HG03280 (cell line): ENCODE measurements at regions not wholly inside any gene's neighbourhood (a gene's known extent, or its start where the extent isn't known, plus 50 kb on each side); places are given as distances from the start of the nearest gene placed in this dataset.
"Not testable (repeated sequence)": the region's sequence is repeated elsewhere in the genome, so short reads cannot be mapped to it uniquely, and the experiment has no call there.

Source experiments
- ATAC-seq: cut with Tn5 transposase; IDR thresholded peaks from one replicate; pipeline ENCODE4 v1.9.1; 2021; ENCODE audit warnings: mild to moderate bottlenecking, moderate library complexity; ENCODE audit not compliant: unreplicated experiment

- no peak for ATAC-seq
These were observed 76.2 kb downstream of the RIN2 start for GRCh38 chr20:19834287-19834686.

- ATAC-seq = no peak
These were observed 76.7 kb downstream of the RIN2 start for GRCh38 chr20:19834783-19835182.

- no peak for ATAC-seq
These were observed 77.6 kb downstream of the RIN2 start for GRCh38 chr20:19835533-19836222.

DNA sequence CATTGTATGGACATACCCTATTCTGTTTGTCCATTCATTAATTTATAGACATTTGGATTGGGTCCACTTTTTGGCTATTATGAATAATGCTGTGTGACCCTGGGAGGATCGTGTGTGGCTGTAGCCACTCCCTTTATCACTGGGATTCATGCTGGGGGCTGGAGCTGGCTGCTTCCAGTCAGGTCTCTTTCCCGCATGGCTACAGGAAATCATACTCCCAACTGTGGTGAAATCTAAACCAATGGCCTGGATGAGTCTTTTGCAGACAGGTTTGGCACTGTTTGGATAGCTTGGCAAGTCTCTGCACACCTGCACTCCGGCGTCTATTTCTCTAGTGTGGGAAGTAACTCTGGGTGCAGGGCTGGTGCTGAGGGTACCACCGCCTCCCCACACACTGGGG is 80.4 kb downstream of the RIN2 start:
- no peak for ATAC-seq

DNA sequence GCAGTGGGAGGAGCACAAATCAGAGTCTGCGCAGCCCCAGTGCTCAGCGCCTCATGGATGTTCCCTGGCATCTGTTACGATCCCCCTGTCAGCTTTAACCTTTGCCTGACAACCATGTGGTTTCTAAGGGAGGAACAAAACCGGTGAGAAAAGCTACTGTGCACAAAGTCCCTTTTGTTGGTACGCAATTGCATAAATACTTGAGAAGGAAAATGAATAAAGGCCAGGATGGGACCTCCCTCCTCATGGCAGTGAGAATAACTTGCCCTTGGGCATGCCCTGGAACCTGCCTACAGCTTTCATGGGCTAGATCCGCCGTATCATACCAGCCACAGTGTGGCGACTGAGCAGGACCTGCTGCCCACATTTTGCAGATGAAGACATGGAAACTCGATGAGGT is 81.0 kb downstream of the RIN2 start:
- ATAC-seq = no peak

GRCh38 chr20:19840111-19840710 is 82.2 kb downstream of the RIN2 start:
- no peak for ATAC-seq

DNA sequence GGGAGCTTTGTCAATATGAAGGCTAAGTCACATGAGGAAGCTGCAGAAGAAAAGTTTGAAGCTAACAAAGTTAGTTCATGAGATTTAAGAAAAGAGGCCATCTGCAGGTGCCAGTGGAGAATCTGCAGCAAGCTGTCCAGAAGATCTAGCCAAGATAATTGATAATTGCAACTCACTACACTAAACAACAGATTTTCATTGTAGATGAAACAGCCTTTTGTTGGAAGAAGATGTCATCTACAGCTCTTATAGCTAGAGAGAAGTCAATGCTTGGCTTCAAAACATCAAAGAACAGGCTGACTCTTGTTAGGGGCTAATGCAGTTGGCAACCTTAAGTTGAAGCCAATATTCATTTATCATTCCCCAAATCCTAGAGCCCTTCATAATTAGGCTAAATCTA is 83.7 kb downstream of the RIN2 start:
- ATAC-seq = no peak

GRCh38 chr20:19844850-19845249 is 86.8 kb downstream of the RIN2 start:
- ATAC-seq = not testable (repeated sequence)

- no peak for ATAC-seq
These were observed 89.3 kb downstream of the RIN2 start for GRCh38 chr20:19847383-19847782.

DNA sequence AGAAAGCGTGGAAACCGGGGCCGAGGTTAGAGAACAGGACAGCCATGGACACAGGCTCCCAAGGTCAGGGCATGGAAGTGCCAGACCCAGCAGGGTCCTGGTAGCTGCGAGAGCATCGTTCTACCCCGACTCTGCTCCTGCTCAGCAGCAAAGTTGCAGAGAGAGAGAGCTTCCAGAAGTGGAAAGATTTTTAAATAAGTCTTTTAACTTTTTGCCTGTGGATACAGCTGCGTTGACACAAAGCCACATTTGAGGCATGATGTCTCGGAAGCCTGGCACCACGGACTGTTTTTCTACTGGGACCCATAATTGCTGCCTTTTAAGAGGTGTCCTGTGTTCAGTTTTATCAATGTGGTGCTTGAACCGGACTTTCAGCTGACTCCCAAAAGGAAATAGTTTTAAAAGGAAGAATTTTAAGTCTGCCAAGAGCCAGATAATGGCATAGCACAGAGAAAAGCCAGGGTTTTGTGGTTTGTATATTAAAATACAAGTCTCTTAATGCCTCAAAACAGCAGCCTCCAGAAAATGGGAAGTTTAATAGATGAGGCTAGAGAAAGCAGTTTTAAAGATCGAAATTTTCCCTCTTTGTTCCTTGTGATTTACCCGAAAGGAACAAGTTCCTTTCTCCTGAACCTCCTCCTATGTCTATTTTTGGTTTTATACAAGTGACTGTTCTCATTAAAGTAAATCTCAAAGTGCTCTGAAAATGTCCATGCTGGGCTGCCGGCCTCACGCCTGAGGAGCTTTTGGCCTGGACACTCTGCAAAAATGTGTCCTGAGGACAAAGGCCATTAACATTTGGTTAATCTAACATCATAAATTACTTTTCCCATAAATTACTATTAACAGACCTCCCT is 91.5 kb downstream of the RIN2 start:
- no peak for ATAC-seq

DNA sequence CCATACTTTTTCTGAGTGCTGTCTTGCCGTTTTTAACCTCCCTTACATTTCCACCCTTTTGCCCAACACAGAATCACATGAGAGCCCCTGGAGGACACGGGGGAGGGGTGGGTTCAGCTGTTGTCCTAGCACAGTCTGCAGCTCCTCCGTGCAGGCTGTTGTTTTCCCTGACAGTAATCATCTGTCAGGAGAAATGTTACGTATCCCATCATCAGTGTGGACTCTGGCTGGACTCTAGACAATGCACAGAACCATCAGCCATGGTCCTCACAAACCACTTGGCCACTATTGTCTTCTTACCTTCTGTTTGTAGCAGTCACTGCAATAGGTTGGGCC is 92.1 kb downstream of the RIN2 start:
- no peak for ATAC-seq

DNA sequence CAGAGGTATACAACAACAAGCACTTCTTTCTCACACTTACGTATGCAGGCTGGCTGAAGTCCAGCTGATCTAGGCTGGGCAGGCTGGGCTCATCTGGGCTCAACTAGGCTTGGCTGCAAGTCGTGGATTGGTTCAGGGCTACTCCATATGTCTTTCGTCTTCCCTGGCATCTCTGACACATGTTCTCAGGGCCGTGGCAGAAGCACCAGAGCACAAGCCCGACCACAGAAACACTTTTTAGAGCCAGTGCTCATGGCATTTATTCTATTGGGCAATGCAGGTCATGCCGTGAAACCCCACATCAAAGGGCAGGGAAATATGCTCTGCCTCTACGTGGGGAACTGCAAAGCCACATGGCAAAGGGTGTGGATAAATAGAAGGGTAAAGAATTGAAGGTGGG is 93.8 kb downstream of the RIN2 start:
- no peak for ATAC-seq

DNA sequence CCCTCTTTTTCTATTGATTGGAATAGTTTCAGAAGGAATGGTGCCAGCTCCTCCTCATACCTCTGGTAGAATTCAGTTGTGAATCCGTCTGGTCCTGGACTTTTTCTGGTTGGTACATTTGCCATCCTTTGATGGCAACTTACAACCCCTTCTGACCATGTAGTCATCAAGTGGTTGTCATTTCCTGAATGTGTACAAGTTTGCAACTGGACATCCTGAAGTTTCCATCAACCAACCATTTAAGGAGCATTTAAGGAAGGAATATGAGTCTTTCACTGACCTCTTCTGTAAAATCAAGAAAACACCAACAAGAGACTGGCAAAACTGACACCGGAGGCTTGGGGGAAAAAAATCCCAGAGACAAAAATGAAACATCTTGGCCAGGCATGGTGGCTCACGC is 97.4 kb downstream of the RIN2 start:
- ATAC-seq = no peak

GRCh38 chr20:19858466-19859371 is 100.7 kb downstream of the RIN2 start:
- no peak for ATAC-seq

DNA sequence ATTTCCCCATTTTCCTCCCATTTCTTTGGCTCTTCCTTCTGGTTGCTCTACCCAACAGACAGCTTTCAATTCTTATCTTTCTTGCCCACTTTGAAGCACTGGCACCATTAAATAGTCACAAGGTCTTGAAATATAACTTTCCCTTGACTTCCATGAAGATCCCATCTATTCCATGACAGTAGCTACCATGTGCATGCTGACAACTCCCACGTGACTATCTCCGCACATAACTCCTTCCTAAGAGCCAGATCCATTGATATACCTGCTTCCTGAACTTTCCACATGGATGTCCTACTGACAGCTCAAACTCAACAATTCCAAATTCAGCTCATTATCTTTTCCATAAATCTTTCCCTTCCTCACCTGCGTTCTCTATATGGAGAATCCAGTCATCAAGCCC is 101.4 kb downstream of the RIN2 start:
- ATAC-seq = no peak

- ATAC-seq = no peak
These were observed 102.7 kb downstream of the RIN2 start for GRCh38 chr20:19860737-19861136.

GRCh38 chr20:19861147-19861759 is 103.2 kb downstream of the RIN2 start:
- ATAC-seq = no peak

DNA sequence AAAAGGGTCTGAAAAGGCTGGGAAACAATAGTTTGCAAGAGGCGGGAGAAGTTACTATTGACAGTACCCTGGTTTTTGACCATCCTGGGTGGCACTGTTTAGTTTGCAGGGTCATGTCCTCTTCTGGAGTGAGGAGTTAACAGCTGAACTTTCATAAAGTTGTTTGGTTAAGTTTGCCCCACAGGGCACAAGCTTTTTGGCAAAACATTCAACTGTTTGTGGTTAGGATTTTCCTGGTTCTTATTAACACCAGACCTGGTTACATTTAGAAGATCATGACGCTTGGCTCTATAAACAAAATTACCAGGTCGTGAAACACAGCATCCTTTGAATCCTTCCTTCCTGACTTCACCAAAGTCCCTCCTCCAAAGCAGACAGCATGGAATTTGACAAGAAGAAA is 106.1 kb downstream of the RIN2 start:
- no peak for ATAC-seq

- ATAC-seq = no peak
These were observed 108.0 kb downstream of the RIN2 start for GRCh38 chr20:19866070-19866469.

DNA sequence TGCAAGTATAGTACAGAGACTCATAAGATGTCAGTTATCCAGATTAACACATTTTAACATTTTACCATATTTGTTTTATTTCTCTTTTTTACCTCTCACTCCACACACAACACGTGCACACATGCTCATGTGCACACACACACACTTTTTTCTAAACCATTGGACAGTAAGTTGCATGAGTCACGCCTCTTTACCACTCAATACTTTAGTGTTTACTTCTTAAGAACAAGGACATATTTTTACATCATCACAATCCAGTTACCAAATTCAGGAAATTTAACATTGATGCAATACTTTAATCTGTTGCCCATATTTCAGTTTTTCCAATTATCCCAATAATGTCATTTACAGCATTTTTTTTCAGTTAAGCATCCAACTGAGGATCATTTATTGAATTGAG is 109.0 kb downstream of the RIN2 start:
- ATAC-seq = no peak

DNA sequence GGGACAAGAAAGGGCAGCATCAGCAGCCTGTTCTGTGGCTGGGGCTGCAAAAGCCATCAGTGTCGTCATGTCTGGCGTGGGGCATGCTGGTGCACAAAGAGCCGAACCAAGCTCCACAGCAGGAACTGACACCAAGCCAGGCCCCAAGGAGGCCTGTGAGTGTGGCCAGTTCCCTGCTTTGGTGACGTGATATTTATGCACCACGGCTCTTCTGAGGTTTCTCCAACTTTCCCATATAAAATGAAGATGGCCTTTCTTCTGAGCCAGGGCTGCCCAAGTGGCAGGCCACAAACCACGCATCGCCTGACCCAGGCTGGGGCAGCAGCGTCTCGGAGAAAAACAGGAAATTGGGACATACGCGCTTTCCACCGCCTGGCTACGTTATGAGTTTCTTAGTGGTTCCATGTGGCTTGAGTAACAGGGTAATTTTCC is 109.9 kb downstream of the RIN2 start:
- ATAC-seq = no peak
